Stomach (tissue), 4 donors: ENCODE measurements at regions not wholly inside any gene's neighbourhood (a gene's known extent, or its start where the extent isn't known, plus 50 kb on each side); places are given as distances from the start of the nearest gene placed in this dataset.

ENCODE experiments used
- CTCF ChIP-seq, 7 experiments: fragments of 450-650 bp in 4 of 7; fragments of 200-600 bp in 3 of 7; sonication (generic) in 3 of 7; IDR thresholded peaks; one replicate each; pipeline ENCODE4 v1.5.1; 2016 to 2019; ENCODE audit warnings: antibody characterized with exemption in 7 of 7, control low read depth in 2 of 7, mild to moderate bottlenecking in 1 of 7
- EP300 ChIP-seq: sonication (generic); formaldehyde crosslinking; IDR thresholded peaks from one replicate; pipeline ENCODE4 v1.6.1; 2017; ENCODE audit warnings: antibody characterized with exemption
- POLR2AphosphoS5 ChIP-seq, 3 donors: sonication (generic); formaldehyde crosslinking; IDR thresholded peaks; one replicate each; pipeline ENCODE4 v1.6.1; 2016; ENCODE audit warnings: antibody characterized with exemption in 3 of 3

DNA sequence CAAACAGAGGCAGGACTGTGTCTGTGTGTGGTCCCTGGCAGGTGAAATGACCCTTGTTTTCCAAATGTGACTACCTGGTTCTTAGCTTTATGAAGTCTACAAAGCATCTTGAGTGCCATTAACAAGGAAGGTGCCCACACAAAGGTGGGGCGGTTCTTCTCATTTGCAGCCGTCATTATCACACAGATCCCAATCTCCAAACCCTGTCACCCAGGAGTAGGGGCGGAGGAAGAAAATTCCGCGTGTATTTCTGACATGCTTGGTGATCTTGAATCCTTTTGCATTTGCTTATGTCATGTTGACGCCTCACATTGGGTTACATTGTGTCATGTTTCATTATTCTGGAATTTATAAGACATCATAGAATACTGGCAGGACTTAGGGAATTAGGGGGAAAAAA lies 277.3 kb downstream of the VRK1 start:
- TF ChIP-seq CTCF (IDR thresholded peaks at IDR 0.05) (no peak), EP300 (no peak), POLR2AphosphoS5 (IDR thresholded peaks at IDR 0.05) (no peak)
